IgD-negative memory B cell (primary cell): ENCODE measurements at regions not wholly inside any gene's neighbourhood (a gene's known extent, or its start where the extent isn't known, plus 50 kb on each side); places are given as distances from the start of the nearest gene placed in this dataset.
"Not testable (repeated sequence)": the region's sequence is repeated elsewhere in the genome, so short reads cannot be mapped to it uniquely, and the experiment has no call there.

Experiments
- H3K27ac Mint-ChIP-seq, 3 donors: one replicate each; pipeline ENCODE4 v1.8.0; 2020 to 2022; ENCODE audit warnings: mild to moderate bottlenecking in 3 of 3, mixed read lengths in 3 of 3, moderate library complexity in 1 of 3
- H3K27me3 Mint-ChIP-seq: one replicate; pipeline ENCODE4 v1.8.0; 2021; ENCODE audit warnings: mixed read lengths
- H3K36me3 Mint-ChIP-seq: one replicate; pipeline ENCODE4 v1.8.0; 2020; ENCODE audit warnings: mild to moderate bottlenecking, mixed read lengths
- H3K4me1 Mint-ChIP-seq, 3 donors: one replicate each; pipeline ENCODE4 v1.8.0; 2020 to 2022; ENCODE audit warnings: mixed read lengths in 3 of 3, mild to moderate bottlenecking in 1 of 3
- H3K4me3 Mint-ChIP-seq, 4 donors: one replicate each; pipeline ENCODE4 v1.8.0; 2020 to 2022; ENCODE audit warnings: mild to moderate bottlenecking in 4 of 4, mixed read lengths in 4 of 4, moderate library complexity in 3 of 4
- H3K9me3 Mint-ChIP-seq, 3 donors: one replicate each; pipeline ENCODE4 v1.8.0; 2020 to 2021; ENCODE audit warnings: mixed read lengths in 3 of 3, mild to moderate bottlenecking in 1 of 3

DNA sequence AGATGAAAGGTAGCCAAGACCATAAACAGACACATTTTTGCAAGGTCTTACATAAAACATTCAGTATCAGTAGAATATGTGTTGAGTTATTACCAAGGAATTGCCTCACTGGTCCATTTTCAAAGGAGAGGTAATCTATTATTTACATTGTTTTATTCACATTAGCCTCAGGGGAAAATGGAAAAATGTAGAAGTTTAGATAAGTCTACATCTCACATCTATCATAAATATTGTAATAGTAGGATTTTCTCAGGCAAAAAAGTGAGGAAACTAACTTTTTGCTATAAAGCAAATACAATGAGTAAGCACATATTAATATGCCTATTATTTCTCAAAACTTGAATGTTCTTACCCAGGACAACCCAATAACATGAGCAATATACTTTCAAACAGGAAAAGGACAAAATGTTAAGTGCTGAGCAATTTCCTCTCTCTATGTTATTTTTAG lies 184.6 kb upstream of the AGTR1 start:
- H3K9me3 Mint-ChIP-seq = peaks cover 0 to 1% (median 0%) of the 10 kb centered on the region in 3 donors

DNA sequence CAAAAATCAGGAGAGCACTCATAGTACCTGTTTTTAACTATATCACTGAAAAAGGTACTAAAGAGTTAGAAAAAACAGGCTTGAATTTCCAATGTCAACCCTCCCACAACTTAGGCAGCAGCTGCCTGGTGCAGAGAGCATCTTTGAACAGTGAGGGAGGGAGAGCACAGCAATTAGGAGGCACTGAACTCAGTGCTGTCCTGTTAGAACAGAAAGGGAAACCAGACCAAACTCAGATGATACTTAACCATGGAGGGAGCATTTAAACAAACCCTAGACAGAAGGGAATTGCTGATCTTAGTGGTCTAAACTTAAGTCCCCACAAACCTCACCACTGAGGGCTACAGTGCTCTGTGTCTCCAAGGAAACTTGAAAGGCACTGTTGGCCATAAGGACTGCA lies 179.2 kb upstream of the AGTR1 start:
- Mint-ChIP-seq H3K4me3 (no peak overlapping the region), H3K36me3 (no peaks in the 10 kb centered on the region), H3K9me3 (peaks cover 0 to 3% (median 2%) of the 10 kb centered on the region in 3 donors), H3K27me3 (no peaks in the 10 kb centered on the region), H3K27ac (no peak overlapping the region), H3K4me1 (no peaks in the 10 kb centered on the region)

More for the DNA sequence above, 184.6 kb upstream of the AGTR1 start:
- H3K36me3 Mint-ChIP-seq = no peaks in the 10 kb centered on the region
- no peaks in the 10 kb centered on the region for H3K4me1 Mint-ChIP-seq
- no peak overlapping the region for H3K4me3 Mint-ChIP-seq
- H3K27ac Mint-ChIP-seq = no peak overlapping the region
- H3K27me3 Mint-ChIP-seq = no peaks in the 10 kb centered on the region

DNA sequence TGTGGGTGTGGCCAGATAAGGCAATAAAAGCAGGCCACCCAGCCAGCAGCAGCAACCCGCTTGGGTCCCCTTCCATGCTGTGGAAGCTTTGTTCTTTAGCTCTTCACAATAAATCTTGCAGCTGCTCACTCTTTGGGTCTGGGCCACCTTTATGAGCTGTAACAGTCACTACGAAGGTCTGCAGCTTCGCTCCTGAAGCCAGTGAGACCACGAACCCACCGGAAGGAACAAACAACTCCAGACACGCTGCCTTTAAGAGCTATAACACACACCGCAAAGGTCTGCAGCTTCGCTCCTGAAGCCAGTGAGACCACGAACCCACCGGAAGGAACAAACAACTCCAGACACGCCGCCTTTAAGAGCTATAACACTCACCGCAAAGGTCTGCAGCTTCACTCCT lies 172.1 kb upstream of the AGTR1 start:
- not testable (repeated sequence) for H3K4me3 Mint-ChIP-seq, H3K27ac Mint-ChIP-seq, H3K9me3 Mint-ChIP-seq, H3K36me3 Mint-ChIP-seq, H3K4me1 Mint-ChIP-seq, H3K27me3 Mint-ChIP-seq

DNA sequence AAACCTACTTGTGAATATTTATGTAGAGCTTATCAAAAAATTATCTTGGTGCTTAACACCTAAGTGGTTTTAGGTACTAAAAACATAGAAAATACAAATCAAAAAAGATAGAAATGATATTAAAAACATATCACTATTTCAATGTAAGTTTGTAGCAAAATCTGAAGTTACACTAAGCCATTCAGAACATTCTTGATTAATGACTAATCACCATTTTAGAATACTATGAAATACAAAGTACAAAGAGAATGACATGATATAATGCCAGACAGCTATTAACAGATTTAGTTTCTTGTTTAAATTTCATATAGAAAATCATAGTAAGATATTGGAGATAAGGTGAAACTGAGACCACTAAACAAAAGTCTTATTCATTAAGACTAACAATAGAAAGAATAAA lies 169.7 kb upstream of the AGTR1 start:
- H3K27ac Mint-ChIP-seq = no peak overlapping the region
- peaks cover 1% of the 10 kb centered on the region for H3K27me3 Mint-ChIP-seq
- no peaks in the 10 kb centered on the region for H3K4me1 Mint-ChIP-seq
- no peaks in the 10 kb centered on the region for H3K36me3 Mint-ChIP-seq
- H3K9me3 Mint-ChIP-seq = peaks cover 3 to 6% (median 4%) of the 10 kb centered on the region in 3 donors
- H3K4me3 Mint-ChIP-seq = no peak overlapping the region

DNA sequence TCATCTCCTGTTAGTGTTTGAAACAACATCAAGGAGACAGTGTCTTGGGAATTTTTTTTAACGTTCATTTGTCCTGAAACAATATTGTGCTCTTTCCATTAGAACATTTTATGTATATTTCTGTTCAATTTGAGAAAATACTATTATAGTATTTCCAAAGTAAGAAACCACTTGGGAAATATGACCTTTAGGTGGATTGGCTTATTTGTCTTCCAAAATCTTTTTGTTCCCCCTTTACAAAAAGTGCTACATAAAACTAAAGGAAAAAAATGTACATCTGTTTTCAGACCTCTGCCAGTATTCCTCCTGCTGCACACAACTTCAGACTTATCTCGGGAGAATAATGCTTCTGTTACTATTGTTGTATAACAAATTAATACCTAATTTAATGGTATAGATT lies 165.9 kb upstream of the AGTR1 start:
- Mint-ChIP-seq H3K36me3 (no peaks in the 10 kb centered on the region), H3K4me1 (no peaks in the 10 kb centered on the region), H3K4me3 (no peak overlapping the region)

DNA sequence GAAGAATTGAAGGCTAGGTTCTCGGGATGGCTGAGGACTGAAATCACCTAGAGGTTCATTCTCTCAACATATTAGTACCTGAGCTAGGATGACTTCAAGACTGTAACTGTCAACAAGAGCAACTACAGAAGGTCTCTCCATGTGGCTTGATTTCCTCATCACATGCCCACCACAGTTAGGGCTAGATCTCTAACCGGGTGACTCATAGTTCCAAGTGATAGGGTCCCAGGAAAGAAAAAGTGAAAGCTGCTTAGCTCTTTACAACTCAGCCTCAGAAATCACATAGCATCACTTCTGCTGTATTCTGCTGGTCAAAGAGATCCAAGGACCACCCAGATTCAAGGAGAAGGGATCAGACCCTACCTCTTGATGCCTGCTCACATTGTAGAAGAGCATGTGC lies 165.4 kb upstream of the AGTR1 start:
- H3K4me1 Mint-ChIP-seq = no peaks in the 10 kb centered on the region
- no peaks in the 10 kb centered on the region for H3K27me3 Mint-ChIP-seq
- H3K4me3 Mint-ChIP-seq = no peak overlapping the region
- H3K36me3 Mint-ChIP-seq = no peaks in the 10 kb centered on the region
- peaks cover 0 to 11% (median 4%) of the 10 kb centered on the region in 3 donors for H3K9me3 Mint-ChIP-seq
- no peak overlapping the region for H3K27ac Mint-ChIP-seq

More for the DNA sequence above, 165.9 kb upstream of the AGTR1 start:
- no peaks in the 10 kb centered on the region for H3K27me3 Mint-ChIP-seq
- H3K27ac Mint-ChIP-seq = no peak overlapping the region
- peaks cover 0 to 15% (median 4%) of the 10 kb centered on the region in 3 donors for H3K9me3 Mint-ChIP-seq

DNA sequence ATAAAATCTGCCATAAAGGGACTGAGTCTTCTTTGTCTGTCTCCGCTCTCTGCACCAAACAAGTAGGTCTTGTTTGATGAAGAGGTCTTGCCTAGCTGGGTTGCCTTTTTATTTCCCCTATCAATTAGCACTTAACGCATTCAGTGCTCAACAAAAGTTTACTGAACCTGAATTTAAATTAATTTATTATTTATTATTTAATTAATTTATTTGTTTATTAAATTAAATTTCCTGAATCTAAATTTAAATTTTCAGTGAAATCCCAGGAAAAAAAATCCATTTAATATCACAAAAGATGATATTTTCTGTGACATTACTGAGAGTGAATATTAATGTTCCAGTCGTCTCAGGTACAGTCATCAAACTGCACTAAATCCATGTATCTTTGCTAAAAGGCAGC lies 164.9 kb upstream of the AGTR1 start:
- H3K4me3 Mint-ChIP-seq = no peak overlapping the region
- no peak overlapping the region for H3K27ac Mint-ChIP-seq
- H3K36me3 Mint-ChIP-seq = no peaks in the 10 kb centered on the region
- no peaks in the 10 kb centered on the region for H3K27me3 Mint-ChIP-seq
- peaks cover 0 to 10% (median 4%) of the 10 kb centered on the region in 3 donors for H3K9me3 Mint-ChIP-seq
- H3K4me1 Mint-ChIP-seq = no peaks in the 10 kb centered on the region

DNA sequence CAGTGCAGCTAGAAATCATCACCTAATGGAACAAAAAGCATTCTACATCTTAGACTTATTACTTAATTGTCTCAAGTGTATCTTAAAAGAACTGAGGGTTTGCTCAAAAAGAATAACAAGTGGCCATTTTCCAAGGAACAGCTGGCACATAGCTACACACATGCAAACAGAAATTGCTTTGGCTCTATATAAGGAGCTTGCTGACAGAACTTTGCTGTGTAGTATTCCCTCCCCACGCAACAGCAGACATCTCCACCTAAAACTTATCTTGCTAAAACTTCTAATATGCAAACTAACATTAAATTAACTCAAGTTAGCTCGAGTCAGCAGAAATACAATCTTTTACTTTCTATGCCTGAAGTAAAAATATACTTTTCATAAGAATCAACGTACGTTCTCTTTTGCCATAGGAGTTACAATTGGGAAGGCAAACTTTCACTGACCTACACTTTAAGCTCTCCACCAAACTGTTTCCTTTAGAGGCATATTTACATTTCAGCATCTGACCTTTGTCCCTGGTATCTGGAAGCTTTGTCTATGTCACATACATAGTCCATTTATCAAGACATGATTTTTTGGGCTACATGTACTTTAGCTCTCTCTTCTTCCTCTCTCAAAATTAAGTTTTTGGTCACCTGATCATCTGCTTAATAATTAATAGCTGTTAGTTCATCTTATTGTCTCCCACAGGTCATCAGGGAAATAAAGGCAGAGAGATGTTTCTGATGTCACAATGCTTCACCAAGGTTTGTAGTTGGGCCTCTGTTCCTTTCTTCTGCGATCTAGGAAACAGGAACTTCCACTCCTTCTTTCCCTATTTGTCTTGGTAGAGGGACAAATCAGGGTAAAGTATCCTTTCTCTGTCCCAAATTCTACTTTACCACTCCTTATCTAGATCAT lies 163.4 kb upstream of the AGTR1 start:
- Mint-ChIP-seq H3K4me1 (no peaks in the 10 kb centered on the region), H3K4me3 (no peak overlapping the region), H3K9me3 (peaks cover 0 to 10% (median 0%) of the 10 kb centered on the region in 3 donors), H3K27ac (no peak overlapping the region), H3K27me3 (no peaks in the 10 kb centered on the region), H3K36me3 (no peaks in the 10 kb centered on the region)

DNA sequence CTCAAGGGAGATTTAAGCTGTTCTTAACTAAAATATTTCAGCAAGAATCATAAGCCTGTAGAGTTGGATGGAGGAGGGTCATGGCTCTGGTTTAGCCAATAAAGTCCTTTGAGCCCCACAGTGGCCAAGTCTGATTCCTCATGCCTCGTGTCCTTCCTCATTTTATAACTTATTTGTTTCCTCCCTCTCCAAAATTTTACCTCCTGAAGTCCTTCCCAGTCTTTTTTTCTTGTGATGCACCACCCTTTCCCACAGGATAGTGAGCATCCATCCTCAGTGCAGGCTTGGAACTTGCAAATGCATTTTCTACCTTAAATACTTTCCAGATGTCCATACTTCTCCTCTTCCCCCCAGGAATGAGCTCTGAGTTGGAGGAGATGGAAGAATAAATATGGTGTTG lies 162.7 kb upstream of the AGTR1 start:
- Mint-ChIP-seq H3K4me3 (no peak overlapping the region), H3K36me3 (no peaks in the 10 kb centered on the region), H3K27ac (no peak overlapping the region), H3K9me3 (peaks cover 0 to 10% (median 0%) of the 10 kb centered on the region in 3 donors), H3K27me3 (no peaks in the 10 kb centered on the region), H3K4me1 (no peaks in the 10 kb centered on the region)

DNA sequence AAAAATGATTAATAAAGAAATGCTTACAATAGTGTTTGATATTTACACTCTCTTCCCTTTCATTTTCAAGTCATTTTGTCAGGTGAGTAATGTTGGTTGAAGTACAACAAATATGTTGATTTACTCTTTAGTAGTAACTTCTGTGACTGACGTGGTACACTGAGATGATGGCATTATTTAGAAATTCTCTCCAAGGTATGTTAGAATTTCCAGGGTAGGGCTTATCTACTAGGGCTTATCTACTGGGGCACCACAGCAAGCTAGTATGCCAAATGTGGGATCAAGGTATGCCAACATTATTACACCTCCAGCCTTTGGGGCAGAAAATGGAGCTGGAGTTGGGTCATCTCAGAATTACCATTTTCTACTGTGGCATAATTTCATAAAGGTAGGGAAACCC lies 157.4 kb upstream of the AGTR1 start:
- Mint-ChIP-seq H3K4me1 (no peaks in the 10 kb centered on the region), H3K27ac (no peak overlapping the region), H3K9me3 (no peaks in the 10 kb centered on the region), H3K4me3 (no peak overlapping the region), H3K27me3 (no peaks in the 10 kb centered on the region), H3K36me3 (no peaks in the 10 kb centered on the region)

DNA sequence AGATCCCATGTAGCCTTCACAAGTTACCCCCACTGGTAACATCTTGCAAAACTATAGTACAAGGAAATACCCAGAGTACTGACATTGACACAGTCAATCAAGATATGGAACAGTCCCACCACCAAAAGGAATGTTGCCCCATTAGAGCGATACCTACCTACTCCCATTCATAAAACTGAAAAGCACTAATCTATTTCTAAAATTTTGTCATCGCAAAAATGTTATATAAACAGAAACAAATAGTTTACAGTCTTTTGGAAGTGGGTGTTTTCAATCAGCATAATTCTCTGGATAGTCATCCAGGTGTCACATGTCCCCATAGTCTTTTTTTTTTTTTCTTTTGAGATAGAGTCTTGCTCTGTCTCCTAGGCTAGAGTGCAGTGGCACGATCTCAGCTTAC lies 156.9 kb upstream of the AGTR1 start:
- no peaks in the 10 kb centered on the region for H3K36me3 Mint-ChIP-seq
- H3K4me1 Mint-ChIP-seq = no peaks in the 10 kb centered on the region
- no peaks in the 10 kb centered on the region for H3K27me3 Mint-ChIP-seq
- H3K4me3 Mint-ChIP-seq = no peak overlapping the region
- H3K9me3 Mint-ChIP-seq = no peaks in the 10 kb centered on the region
- no peak overlapping the region for H3K27ac Mint-ChIP-seq

DNA sequence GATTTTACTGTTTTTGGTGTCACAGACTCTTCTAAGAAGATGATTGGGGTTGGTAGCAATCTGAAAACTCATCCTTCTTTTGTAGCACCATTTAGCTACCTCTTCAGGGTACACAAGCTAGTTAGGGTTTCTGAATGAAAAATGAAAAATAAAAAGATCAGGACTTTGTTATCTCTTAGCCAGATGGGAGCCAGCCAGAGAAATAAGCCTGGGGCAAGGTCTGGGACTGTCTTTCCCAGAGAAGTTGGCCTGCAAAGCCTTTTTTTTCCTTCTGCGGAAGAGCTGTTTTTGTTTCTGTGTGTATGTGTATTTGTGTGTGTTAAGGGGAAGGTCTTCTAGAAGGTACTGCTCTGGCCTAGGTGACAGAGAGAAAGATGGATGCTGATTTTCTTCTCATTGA lies 150.7 kb upstream of the AGTR1 start:
- no peaks in the 10 kb centered on the region for H3K27me3 Mint-ChIP-seq
- H3K9me3 Mint-ChIP-seq = peaks cover 0 to 1% (median 0%) of the 10 kb centered on the region in 3 donors
- H3K4me1 Mint-ChIP-seq = no peaks in the 10 kb centered on the region
- no peaks in the 10 kb centered on the region for H3K36me3 Mint-ChIP-seq
- H3K4me3 Mint-ChIP-seq = no peak overlapping the region
- H3K27ac Mint-ChIP-seq = no peak overlapping the region

DNA sequence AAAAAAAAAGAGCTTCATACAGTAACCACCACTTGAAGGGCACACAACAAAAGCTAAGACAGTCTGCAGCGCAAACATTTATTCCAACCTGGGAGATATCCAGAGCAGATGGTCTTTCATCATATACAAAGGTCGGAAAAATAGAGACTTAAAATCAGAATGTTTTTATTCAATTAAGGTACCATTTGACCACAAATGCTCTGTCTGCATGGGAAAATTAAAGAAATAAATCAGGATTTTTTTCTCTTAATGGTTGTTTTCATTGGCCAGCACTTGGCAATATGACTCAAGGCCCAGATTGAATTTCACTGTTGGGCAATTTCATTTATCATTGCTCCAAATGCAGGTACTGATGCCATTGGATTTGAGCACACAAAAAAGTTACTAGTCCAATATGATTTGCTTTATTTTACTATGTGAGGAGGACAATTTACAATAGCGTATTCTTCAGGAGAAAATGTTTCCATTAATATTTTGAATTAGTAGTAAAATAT lies 145.9 kb upstream of the AGTR1 start:
- Mint-ChIP-seq H3K4me3 (no peak overlapping the region), H3K27me3 (no peaks in the 10 kb centered on the region), H3K9me3 (peaks cover 0 to 1% (median 0%) of the 10 kb centered on the region in 3 donors), H3K4me1 (no peaks in the 10 kb centered on the region), H3K36me3 (no peaks in the 10 kb centered on the region), H3K27ac (no peak overlapping the region)

DNA sequence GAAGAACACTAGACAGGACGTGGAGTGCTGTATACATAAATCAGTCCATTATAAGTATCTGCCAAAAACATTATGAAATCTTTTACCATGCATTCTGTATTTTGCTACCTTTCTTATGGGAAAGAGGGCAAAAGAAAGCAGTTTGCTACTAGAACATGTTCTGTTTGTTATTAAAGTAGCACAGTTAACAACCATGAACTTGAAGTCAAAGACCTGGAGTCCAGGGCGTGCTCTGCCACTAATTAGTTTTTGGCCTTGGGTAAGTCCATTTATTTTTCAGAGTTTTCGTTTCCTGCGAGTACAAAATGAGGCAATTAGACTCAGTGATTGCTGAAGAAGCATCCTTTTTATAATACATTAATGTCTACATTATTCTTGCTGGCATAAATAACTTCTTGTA lies 143.3 kb upstream of the AGTR1 start:
- Mint-ChIP-seq H3K36me3 (no peaks in the 10 kb centered on the region), H3K4me1 (no peaks in the 10 kb centered on the region), H3K27me3 (no peaks in the 10 kb centered on the region), H3K4me3 (no peak overlapping the region), H3K27ac (no peak overlapping the region), H3K9me3 (peaks cover 0 to 1% (median 0%) of the 10 kb centered on the region in 3 donors)

DNA sequence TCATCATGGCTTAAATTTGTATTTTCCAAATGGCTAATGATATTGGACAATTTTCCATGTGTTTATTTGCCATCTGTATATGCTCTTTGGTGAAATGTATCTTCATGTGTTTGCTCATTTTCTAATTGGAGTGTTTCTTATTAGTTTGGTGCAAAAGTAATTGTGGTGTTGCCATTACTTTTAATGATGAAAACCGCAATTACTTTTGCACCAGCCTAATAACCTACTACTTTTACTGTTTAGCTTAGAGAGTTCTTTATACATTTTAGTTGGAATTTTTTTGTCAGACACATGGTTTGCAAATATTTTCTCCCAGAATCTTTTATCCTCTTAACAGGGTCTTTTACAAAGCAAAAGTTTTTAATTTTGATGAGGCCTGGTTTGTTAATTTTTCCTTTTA lies 141.0 kb upstream of the AGTR1 start:
- no peak overlapping the region for H3K4me3 Mint-ChIP-seq
- no peaks in the 10 kb centered on the region for H3K4me1 Mint-ChIP-seq
- H3K27ac Mint-ChIP-seq = no peak overlapping the region
- no peaks in the 10 kb centered on the region for H3K27me3 Mint-ChIP-seq
- no peaks in the 10 kb centered on the region for H3K36me3 Mint-ChIP-seq
- peaks cover 0 to under 1% (median 0%) of the 10 kb centered on the region in 3 donors for H3K9me3 Mint-ChIP-seq

DNA sequence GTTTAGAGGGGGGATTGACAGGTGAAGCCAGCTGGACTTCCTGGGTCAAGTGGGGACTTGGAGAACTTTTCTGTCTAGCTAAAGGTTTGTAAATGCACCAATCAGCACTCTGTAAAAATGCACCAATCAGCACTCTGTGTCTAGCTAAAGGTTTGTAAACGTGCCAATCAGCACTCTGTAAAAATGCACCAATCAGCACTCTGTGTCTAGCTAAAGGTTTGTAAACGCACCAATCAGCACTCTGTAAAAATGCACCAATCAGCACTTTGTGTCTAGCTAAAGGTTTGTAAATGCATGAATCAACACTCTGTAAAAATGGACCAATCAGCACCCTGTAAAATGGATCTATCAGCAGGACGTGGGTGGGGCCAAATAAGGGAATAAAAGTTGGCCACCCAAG lies 120.1 kb upstream of the AGTR1 start:
- not testable (repeated sequence) for H3K4me1 Mint-ChIP-seq, H3K27me3 Mint-ChIP-seq, H3K36me3 Mint-ChIP-seq, H3K4me3 Mint-ChIP-seq, H3K27ac Mint-ChIP-seq, H3K9me3 Mint-ChIP-seq
